ENCODE measurements at regions not wholly inside any gene's neighbourhood (a gene's known extent, or its start where the extent isn't known, plus 50 kb on each side); places are given as distances from the start of the nearest gene placed in this dataset.

DNA sequence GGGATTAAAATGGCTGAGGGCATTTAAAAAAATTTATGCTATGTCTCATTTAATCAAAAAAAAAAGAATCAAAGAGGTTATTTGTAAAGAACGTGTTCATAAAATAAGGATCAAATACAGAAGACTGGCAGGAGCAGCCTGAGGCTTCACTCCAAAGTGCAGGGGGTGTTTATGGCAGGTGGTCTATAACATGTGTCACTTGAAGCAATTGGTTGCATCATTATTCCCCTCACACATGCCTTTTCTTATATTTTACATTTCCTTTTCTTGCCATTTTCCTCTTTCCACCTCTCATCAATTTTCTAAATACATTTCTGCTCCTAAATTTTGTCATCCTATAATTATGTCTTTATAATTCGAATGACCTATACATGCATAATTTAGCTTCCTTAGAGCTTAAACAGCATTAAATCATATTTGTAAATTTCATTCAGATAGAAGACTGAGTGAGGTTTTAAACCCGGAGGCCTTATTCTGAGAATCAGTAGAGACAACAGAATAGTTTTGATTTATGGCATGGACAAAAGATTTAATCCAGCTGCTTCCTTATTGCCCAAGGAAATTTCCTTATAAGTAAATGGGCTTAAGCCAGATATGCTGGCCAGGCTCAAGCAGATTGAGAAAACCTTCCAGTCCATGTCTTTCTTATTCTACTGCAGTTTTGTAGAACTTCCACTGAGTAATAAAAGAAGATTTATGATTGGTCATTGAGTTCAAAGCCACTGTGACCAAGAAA lies 322.8 kb downstream of the TGFB2 start:
- Histone ChIP-seq H3K27me3 (no peaks in the 10 kb centered on the region), H3K27ac (no peak overlapping the region), H3K36me3 (no peaks in the 10 kb centered on the region), H3K9ac (no peak overlapping the region), H3K4me1 (no peaks in the 10 kb centered on the region), H3K4me2 (no peak overlapping the region), H4K20me1 (no peaks in the 10 kb centered on the region), H3K9me3 (no peaks in the 10 kb centered on the region), H3K4me3 (no peak overlapping the region)
- no peak for TF ChIP-seq Cebpa-rat (IDR thresholded peaks at IDR 0.05)

GRCh38 chr1:218669431-218669830 lies 324.3 kb downstream of the TGFB2 start:
- Histone ChIP-seq H3K27me3 (no peaks in the 10 kb centered on the region), H3K9ac (no peak overlapping the region), H4K20me1 (no peaks in the 10 kb centered on the region), H3K27ac (no peak overlapping the region), H3K4me1 (no peaks in the 10 kb centered on the region), H3K4me3 (no peak overlapping the region), H3K4me2 (no peak overlapping the region), H3K9me3 (no peaks in the 10 kb centered on the region), H3K36me3 (no peaks in the 10 kb centered on the region)
- no peak for TF ChIP-seq Cebpa-rat (IDR thresholded peaks at IDR 0.05)

GRCh38 chr1:218670875-218671274 lies 325.7 kb downstream of the TGFB2 start:
- Histone ChIP-seq H3K36me3 (no peaks in the 10 kb centered on the region), H3K9me3 (no peaks in the 10 kb centered on the region), H3K27me3 (no peaks in the 10 kb centered on the region), H3K4me1 (no peaks in the 10 kb centered on the region), H4K20me1 (no peaks in the 10 kb centered on the region), H3K4me2 (no peak overlapping the region), H3K9ac (no peak overlapping the region), H3K27ac (no peak overlapping the region), H3K4me3 (no peak overlapping the region)
- TF ChIP-seq Cebpa-rat (IDR thresholded peaks at IDR 0.05): no peak

- TF ChIP-seq Cebpa-rat (IDR thresholded peaks at IDR 0.05): no peak
- Histone ChIP-seq H3K27ac (no peak overlapping the region), H3K4me3 (no peak overlapping the region)
These were observed 326.4 kb downstream of the TGFB2 start for GRCh38 chr1:218671573-218671972.

DNA sequence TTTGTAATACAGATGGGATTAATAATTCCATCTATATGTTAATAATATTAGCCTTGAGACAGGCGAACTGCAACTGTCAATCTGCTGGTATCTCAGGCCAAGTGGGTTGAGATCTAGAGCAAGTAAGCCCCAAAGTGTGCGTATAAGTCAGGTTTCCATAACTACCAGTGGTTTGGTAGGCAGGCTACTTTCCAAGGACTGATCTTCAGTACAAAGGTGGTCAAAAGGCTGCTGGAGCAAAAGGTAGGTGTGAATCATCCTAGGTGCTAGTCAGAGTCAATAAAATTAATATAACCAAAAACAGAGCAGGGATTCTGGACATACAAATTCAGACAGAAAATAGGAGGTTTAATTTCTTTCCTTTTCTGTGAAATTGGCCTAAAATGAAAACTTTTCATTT lies 328.0 kb downstream of the TGFB2 start:
- TF ChIP-seq Cebpa-rat (IDR thresholded peaks at IDR 0.05): no peak
- no peaks in the 10 kb centered on the region for H3K4me1 ChIP-seq
- H3K27ac ChIP-seq: no peak overlapping the region
- H3K9ac ChIP-seq: no peak overlapping the region
- H3K4me3 ChIP-seq: no peak overlapping the region
- no peak overlapping the region for H3K4me2 ChIP-seq
- no peaks in the 10 kb centered on the region for H3K9me3 ChIP-seq
- no peaks in the 10 kb centered on the region for H3K27me3 ChIP-seq
- H4K20me1 ChIP-seq: no peaks in the 10 kb centered on the region
- H3K36me3 ChIP-seq: no peaks in the 10 kb centered on the region

More at GRCh38 chr1:218671573-218671972, 326.4 kb downstream of the TGFB2 start:
- Histone ChIP-seq H3K9ac (no peak overlapping the region), H3K9me3 (no peaks in the 10 kb centered on the region), H3K4me1 (no peaks in the 10 kb centered on the region), H3K4me2 (no peak overlapping the region), H3K36me3 (no peaks in the 10 kb centered on the region), H3K27me3 (no peaks in the 10 kb centered on the region), H4K20me1 (no peaks in the 10 kb centered on the region)

- no peaks in the 10 kb centered on the region for H3K36me3 ChIP-seq
- no peaks in the 10 kb centered on the region for H4K20me1 ChIP-seq
- TF ChIP-seq Cebpa-rat (IDR thresholded peaks at IDR 0.05): no peak
- H3K4me2 ChIP-seq: no peak overlapping the region
- no peak overlapping the region for H3K27ac ChIP-seq
- H3K4me3 ChIP-seq: no peak overlapping the region
- H3K4me1 ChIP-seq: no peaks in the 10 kb centered on the region
- no peak overlapping the region for H3K9ac ChIP-seq
- no peaks in the 10 kb centered on the region for H3K9me3 ChIP-seq
- H3K27me3 ChIP-seq: no peaks in the 10 kb centered on the region
These were observed 329.2 kb downstream of the TGFB2 start for GRCh38 chr1:218674280-218674773.

GRCh38 chr1:218677026-218677425 lies 331.9 kb downstream of the TGFB2 start:
- Histone ChIP-seq H3K4me1 (no peaks in the 10 kb centered on the region), H3K27ac (no peak overlapping the region), H3K36me3 (no peaks in the 10 kb centered on the region), H3K4me3 (no peak overlapping the region), H4K20me1 (no peaks in the 10 kb centered on the region), H3K27me3 (no peaks in the 10 kb centered on the region), H3K4me2 (no peak overlapping the region), H3K9ac (no peak overlapping the region), H3K9me3 (no peaks in the 10 kb centered on the region)
- TF ChIP-seq Cebpa-rat (IDR thresholded peaks at IDR 0.05): no peak

DNA sequence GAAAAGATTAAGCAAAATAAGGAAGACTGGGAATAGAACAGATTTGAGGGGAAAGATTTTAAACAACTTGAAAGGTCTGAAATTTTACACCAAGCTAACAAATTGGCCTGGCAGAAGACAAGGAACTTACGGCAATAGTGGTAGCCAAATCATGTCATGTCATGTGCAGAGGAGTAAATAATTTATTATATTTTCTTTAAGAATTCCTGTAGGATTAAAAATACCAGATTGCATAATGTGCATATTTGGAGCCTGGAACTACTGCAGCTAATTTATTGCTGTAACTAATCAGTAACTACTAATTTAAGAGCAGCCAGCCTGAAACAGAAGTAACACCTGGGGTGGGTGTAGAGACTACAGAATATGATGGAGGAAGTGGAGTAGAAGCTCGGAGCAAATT lies 334.3 kb downstream of the TGFB2 start:
- no peaks in the 10 kb centered on the region for H3K27me3 ChIP-seq
- no peak overlapping the region for H3K27ac ChIP-seq
- no peak overlapping the region for H3K9ac ChIP-seq
- no peak for TF ChIP-seq Cebpa-rat (IDR thresholded peaks at IDR 0.05)
- no peak overlapping the region for H3K4me3 ChIP-seq
- H3K4me1 ChIP-seq: no peaks in the 10 kb centered on the region
- no peak overlapping the region for H3K4me2 ChIP-seq
- no peaks in the 10 kb centered on the region for H3K36me3 ChIP-seq
- H4K20me1 ChIP-seq: no peaks in the 10 kb centered on the region
- H3K9me3 ChIP-seq: no peaks in the 10 kb centered on the region

- no peak overlapping the region for H3K27ac ChIP-seq
These were observed 335.0 kb downstream of the TGFB2 start for GRCh38 chr1:218679988-218680748.

DNA sequence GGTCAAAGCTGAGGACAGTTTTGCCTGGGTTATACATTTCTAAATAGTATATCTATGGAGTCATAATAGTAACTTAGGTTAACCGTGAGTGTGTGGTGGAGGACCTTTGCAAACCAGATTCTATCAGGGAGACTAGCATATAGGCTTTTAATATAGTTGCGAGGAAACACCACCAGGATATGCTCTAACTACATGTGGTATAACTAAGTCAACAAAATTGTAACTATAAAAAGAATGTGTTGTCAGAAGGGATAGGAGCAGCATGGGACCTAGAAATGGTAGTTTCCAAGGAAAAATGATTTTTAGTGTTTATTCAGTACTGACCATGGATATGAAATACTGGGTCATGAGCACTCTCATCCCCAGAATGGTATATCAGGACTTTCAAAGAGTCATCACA lies 338.1 kb downstream of the TGFB2 start:
- Histone ChIP-seq H3K9me3 (no peaks in the 10 kb centered on the region), H3K36me3 (no peaks in the 10 kb centered on the region), H3K9ac (no peak overlapping the region), H3K4me3 (no peak overlapping the region), H3K27me3 (no peaks in the 10 kb centered on the region), H3K4me1 (no peaks in the 10 kb centered on the region), H3K4me2 (no peak overlapping the region), H4K20me1 (no peaks in the 10 kb centered on the region), H3K27ac (no peak overlapping the region)
- TF ChIP-seq Cebpa-rat (IDR thresholded peaks at IDR 0.05): no peak

More at GRCh38 chr1:218679988-218680748, 335.0 kb downstream of the TGFB2 start:
- H3K4me2 ChIP-seq: no peak overlapping the region
- no peak overlapping the region for H3K4me3 ChIP-seq
- no peaks in the 10 kb centered on the region for H3K36me3 ChIP-seq
- no peaks in the 10 kb centered on the region for H3K27me3 ChIP-seq
- no peak overlapping the region for H3K9ac ChIP-seq
- H3K4me1 ChIP-seq: no peaks in the 10 kb centered on the region
- H3K9me3 ChIP-seq: no peaks in the 10 kb centered on the region
- H4K20me1 ChIP-seq: no peaks in the 10 kb centered on the region
- TF ChIP-seq Cebpa-rat (IDR thresholded peaks at IDR 0.05): no peak
